Iris pigment epithelial cell (primary cell): ENCODE measurements at regions not wholly inside any gene's neighbourhood (a gene's known extent, or its start where the extent isn't known, plus 50 kb on each side); places are given as distances from the start of the nearest gene placed in this dataset.

Experiments
- DNase-seq: peaks from one replicate; pipeline ENCODE4 v3.0.0-alpha.2; 2011; ENCODE audit warnings: low read depth

DNA sequence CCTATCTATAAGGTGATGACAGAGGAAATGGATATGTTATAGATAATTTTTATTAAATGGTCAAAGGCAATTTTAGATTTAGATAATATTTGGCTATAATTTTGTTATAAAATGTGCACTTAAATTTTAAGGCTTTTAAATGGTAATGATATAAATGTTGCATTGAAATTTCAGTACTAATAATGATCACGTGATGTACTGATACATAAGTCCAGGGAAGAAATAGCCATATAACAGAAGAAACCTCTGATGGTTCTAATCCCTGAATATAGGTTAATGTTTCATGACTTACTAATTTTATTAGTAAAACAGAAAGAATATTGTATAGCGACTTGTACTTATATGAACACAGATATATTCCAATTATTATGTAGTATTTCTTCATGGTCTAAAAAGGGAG is 211.9 kb downstream of the SOCS6 start:
- no peak for DNase-seq

DNA sequence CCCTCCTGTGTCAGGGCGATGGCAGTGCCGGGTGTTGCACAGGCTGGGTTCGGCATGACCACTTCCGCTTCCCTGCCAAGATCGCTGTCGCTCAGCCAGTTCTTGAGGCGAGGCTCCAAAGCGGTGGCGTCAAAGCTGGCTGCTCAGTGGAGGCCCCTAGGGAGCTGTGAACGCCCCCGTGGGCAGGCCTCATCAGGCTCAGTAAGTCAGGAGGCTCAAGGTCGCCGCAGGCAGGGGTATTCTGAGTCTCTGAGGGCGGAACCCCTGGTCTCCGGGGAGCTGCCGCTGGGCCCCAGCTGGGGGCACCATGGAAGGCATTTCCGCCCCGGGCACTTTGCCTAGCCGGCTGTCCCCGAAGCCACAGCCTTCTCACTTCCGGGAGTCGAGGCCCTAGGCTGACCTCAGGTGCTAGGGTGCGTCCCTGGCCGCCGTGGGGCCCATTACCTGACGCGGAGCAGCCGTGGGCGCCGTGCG is 210.4 kb downstream of the SOCS6 start:
- no peak for DNase-seq

DNA sequence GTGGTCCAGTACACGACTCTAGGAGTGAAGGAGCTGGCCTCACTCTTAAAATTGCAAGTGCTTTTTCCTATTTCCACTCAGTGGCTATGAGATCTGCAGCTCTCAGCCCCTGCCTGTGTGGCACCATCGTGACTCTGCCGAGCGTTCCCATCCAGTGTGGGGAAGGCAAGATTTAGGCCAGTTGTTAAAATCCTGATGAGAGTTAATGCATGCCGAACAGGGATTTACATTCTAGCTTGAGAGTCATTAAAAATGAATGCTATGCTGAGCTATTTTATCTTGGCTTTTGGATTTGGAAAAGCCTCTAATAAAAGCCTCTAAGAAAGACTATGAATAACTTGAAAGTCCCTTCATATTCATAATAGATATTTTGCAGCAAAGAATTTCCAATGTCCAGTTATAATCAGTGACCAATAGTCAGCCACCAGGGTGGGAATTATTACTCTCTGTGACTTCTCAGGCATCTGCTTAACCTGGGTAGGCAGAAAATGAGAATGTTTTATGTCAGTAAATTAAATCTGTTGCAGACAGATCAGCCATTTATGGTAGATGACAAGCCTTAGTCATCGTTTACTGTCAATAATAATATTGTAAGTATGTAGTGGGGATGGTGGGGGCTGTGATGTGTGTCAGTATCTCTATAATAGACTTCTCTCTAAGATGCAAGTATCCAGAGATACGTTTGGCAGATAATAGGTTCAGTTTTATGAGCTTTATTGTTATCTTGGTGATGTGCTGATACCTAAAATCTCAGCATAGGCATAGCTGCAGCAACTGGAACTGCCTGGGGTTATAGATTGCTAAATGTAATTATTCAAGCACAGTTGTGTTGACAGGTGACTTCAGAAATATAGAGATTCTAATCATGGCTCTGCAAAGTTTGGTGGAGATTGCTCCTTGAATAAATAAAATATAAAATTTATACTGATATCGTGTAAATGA is 207.8 kb downstream of the SOCS6 start:
- no peak for DNase-seq

DNA sequence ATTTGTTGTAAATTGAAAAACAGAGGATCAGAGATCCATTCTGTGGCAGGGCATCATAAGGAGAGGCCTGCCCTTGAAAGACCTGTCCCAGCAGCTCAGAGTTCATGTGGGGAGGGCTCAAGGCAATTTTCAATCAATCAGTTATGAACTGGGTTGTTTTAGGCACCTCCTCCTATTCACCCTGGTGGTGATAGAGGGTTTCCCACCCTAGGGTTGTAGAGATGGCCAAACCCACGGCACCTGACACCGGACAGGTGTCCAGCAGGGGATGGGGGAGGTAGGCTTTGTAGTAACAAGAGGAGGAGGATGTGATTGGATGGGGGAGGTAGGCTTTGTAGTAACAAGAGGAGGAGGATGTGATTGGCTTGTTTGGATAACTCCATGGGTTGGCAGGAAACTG is 205.7 kb downstream of the SOCS6 start:
- no peak for DNase-seq

DNA sequence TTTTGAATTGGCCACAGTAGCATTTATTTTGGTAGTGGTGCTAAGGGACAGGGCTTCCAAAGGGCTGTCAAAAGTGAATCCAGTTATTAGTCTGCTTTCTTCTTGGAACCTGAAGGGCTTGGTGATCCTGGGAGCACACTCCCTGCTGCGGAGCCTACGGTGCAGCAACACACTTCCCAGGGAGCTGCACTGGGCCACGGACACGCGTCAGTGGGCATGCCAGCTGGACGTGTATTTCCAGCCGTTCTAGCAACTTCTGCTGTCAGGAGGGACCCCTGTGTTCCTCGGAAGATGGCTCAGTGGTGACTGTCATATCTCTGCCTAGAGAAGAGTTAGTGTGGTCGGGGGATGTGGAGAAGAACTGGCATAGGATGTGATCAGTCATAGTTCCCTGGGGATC is 204.6 kb downstream of the SOCS6 start:
- no peak for DNase-seq

DNA sequence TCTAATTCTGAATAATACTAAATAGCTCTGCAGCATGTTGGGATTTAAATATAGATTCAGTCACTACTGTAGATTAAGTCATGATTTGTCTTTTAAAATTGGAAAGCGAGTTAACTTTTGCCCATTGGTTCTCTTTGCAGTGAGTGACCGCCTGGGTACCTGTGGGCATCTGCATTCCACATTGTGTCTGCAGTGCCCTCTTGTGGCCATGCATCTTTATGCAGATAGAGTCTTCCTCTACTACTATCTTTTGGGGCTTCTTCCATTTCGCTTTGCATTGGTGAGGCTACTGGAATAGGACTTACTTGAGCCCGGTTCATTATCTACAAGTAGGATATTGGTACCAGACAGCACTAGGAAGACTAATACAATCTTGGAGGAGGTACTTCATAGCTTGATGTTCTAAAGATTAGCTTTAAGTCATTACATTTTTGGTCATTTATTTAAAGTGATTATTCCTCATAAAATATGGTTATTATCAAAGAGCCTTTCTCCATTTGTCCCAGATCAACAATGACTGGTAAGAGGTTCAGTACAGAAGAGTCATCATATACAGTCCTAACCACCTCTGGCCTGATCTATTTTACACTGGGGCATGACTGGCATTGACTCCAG is 203.0 kb downstream of the SOCS6 start:
- DNase-seq = peak; percentile 34

DNA sequence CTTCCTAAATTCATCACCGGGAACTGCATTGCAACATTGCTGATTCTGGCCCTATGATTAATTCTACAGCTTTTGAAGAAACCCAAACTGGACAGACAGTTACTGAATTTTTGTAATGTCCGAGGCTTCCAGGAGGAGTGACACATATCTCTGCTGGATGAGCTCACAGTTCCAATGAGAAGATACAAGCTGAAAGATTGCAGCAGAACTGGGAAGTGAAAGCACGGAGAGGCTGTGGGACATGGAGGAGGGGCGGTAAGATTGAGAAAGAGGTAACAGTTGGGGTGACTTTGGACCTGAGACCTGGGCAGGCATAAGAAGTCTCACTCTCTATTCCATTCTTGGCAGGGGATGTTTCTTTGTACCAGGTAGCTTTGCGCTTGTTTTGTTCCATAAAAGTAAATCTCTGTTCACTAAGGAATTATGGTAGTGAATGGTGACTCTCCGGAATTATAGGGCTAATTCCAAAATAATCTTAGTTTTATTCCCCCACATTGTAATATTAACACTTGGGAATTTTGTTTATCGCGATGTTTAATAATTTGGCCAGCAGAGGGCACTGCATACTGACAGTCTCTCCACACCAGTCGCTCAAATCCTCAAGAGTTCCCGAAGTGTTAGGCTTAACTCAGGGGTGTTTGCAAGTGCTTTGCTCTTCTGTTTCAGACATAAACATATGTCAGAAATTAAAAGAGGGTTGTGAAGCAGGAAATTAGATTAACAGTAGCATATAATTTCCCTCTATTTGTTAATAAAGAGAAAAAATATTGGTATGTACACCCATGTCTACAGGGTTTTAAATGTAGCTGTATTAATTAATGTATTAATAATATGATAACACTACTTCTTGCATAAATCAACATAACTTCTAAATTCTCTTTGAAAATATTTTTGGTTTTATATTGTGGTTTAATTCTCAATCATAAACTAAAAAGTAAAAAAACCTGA is 201.4 kb downstream of the SOCS6 start:
- DNase-seq = peak; percentile 66

DNA sequence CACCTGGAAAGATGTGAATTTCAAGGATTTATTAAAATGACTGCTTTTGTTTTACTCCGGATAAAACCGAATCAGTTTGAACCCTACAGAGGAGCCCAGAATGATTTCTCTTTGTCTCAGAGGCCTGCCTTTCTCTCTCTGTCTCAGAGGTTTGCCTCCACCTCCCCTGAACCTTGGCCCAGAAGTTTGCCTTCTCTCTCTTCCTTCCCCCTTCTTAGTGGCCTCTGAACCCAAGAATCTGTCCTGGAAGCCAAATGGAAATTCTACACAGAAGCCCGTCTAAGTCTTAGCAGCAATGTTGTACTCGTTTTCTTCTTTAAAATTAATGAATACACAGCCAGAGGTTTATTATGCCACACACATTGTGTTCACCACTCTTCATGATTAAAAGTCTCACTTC is 200.7 kb downstream of the SOCS6 start:
- DNase-seq = no peak

DNA sequence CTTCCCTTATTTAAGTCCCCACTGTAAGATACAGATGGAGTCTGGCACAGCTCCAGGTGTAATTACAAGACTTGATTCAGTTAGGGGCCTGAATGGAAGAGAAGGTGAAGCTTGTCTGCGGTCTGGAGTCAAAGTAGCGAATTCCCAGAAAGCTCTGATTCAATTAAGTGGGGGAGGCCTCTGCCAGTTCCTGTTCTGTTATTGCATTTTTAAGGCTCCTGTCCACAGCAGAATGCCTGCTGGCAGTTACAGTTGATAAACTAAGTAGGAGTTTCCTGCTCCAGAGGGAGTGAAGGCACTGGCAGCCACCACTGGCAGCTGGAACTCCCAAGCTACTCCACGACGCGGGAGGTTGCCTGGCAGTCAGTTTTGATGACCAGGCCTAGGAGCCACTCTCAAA is 181.1 kb downstream of the SOCS6 start:
- peak; percentile 12 for DNase-seq

DNA sequence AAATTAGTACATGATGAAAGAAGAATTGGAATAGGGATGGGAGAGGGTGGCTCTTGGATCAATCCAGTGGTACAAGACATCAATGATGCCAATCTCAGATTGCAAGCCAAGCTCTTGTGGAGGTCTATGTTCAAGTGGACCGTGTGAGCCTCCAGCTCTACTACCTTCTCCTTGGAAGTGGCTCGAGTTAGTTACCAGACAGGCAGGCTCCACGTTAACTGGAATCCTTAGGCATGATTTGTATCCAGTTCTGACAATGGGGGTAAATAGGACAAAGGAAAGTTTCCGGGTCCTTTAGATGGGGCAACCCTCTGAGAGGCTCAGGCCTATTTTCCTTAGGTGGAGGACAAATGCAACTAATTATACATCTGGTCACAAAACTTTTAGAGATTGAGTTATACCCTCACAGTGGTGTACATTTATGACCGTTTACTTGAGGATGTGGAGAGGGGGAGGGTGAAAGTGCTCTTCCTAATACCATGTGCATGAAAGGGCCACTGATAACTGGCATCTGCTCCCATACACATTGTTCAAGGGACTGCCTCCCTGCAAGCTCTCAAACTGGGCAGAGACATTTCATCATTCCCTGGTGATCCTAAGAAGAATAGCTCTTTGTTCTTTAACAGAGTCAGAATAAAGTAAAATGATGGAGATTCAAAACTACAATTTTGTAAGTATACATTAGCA is 180.2 kb downstream of the SOCS6 start:
- no peak for DNase-seq

DNA sequence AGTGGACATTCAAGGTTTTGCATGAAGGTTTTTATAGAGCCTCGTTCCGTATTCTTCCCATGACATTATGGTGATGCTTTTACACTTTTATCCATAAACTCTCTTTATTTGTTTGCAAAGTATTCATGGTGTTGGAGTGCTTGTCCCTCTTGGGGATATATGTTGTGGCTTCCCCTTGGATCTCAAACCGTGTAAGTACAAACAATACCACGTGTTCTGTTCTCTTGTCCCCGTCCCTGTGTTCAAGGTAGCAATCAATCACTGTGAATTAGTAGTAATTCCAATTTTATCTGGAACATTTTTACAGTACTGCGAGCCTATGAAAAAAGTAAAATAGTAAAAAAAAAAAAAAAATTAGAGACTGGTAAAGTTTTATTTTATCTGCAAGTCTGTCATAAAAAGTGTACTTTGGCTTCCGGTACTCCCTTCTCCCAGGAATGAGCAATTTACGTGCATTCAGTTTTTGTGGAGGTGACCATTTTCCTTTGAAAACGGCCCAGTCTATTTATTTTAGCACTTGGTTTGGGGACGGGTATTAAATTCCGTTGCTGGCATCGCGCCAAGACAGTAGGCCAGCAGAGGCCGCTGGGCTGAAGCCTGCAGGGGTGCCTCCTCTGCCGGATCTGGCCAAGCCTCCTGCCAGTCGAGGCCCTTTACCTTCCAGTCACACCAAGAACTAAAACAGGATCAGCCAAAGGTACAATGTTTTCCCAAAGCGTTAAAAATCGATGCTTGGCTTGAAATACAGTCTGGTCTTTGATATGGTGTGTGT is 175.7 kb downstream of the SOCS6 start:
- peak; percentile 65 for DNase-seq

DNA sequence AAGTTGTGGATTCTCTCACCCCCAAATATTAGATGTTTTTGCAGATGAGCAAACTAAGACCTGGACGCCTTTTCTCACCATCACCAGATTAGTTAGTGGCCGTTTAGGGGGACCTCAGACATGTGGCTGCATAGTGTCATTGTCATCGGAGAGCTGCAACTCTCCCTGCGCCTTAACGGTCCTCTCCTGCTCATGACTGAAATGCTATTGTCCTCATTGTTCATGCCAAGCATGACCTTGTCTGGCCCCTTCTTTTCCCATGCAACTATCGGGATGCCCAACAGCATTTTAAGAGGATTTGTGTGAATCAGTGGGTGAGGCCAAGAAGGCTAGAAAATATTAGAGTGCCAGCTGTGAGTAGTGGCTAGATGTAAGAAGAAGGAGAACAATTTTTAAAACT is 174.2 kb downstream of the SOCS6 start:
- DNase-seq = no peak

DNA sequence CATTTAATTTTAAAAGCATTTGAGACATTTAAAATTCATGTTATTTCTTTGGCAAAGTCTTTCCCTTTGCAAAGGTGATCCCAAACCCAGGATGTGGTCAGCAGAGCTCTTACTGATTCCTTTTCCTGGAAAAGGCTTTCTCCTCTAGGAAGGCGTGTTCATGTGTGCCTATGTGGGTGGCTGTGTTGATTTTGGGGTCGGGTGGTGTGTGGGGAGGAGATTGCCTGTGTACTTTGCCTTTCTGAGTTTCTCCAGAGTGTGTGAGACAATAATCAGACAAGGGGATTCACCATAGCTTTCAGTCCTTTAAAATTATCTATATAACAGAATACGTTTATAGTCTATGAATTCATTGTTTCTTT is 173.2 kb downstream of the SOCS6 start:
- no peak for DNase-seq

DNA sequence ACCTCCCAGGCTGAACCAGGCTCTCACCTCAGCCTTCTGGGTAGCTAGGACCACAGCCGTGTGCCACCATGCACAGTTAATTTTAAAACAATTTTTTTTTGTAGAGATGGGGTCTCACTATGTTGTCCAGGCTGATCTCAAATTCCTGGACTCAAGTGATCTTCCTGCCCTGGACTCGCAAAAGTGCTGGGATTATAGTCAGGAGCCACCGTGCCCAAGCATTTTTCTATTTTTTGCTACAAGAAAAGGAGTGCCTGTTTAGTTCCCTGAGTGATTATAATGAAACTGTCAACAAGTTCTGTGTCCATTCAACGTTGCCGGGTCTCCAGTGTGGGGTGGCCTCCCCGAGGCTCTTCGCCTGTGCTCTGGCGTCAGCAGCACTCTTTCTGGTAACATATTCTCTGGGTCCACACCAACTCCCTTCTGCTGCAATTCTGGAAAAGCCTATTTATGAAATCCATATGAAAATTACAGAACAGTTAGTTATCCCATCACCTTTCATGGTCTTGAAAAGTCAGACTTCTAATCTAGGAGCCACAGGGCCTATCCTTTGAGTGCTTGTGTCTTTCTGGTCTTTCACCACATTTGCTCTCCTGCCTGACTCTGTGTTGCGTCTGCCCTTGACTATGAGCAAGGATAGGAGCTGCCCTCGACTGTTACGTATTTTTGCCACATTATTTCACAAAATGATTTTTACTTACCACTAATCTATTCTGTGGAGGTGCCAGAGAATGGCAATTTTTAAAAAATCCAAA is 172.7 kb downstream of the SOCS6 start:
- no peak for DNase-seq

DNA sequence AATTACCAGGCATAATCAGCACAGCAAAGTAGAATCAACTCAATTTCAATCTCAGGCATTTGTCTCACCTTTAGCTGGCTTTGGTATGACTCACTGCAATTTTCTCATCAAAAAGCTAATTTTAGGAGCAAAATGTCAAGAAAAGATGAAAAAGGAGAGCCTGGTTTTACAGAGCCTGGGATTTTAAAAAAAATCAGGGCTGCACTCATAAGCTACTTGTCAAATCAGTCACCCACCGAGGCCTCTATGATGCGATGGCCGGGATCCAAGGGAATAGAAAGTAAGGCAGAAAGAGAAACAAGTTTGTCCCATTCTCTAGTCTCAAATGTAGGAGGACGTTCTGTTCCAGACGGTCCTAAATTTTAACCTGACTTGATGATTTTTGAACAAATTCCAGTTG is 170.9 kb downstream of the SOCS6 start:
- no peak for DNase-seq

DNA sequence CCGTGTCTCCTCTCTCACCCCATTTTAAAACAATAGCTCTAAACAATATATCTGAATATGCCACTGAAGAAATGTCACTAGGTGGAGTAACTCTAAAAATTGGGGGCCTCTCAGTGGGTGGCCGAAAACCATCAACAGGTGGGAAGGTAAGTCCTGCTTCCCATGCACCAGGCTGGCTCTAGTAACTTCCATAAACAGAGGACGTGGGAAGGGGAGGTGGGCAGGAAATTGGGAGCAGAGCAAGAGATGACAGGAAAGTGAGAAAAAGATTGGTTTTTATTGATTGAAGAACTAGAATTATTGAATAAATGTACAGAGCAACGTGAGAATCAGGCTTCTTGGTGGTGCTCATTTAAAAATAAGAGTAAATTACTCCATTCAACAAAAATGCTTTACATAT is 170.4 kb downstream of the SOCS6 start:
- no peak for DNase-seq

DNA sequence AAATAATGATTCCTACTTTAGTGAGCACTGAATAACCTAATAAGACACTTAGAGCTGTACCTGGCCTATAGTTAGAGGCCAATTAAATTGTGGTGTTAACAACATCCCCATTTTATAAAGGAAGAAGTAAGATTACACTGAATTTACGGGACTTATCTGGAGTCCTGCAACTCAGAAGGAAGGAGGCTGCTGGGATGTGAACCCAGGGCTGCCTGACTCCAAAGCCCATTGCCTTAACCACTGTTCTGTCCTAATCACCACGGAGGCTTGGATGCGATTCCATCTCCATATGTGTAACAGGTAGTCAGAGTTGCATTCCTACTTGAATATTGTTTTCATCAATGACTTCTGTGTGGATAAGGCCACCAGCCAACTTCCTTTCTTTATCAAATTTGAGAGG is 168.9 kb downstream of the SOCS6 start:
- DNase-seq = no peak

DNA sequence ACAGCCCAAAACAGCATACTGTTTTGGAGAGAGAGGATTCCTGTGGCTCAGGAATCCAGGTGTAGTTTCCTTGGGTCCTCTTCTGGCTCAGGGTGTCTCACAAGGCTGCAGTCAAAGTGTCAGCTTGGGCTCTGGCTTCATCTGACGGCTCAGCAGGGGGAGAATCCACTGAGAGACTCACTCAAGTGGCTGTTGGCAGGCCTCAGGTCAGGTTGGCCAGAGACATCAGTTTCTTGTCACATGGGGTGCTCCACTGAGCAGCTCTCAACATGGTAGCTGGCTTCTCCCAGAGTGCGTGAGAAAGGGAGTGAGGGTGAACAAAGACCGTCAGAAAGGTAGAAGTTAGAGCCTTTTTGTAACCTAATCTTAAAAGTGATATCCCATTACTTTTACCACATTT is 168.4 kb downstream of the SOCS6 start:
- DNase-seq = no peak

DNA sequence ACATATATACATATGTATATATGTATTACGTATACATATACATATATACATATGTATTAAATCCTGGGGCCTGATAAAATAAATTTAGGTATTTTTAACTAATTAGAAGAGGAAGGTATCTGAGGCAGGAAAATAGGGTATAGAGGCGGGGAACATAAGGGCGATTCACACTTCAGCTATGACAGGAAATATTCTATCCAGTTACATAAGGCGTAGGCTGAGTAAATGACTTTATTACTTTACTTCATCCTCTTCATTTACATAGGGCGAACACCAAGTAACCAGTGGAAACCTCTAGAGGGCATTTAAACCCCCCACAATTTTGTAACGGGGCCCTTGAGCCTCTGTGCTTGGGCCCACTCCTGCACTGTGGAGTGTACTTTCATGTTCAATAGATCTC is 167.5 kb downstream of the SOCS6 start:
- DNase-seq = no peak

DNA sequence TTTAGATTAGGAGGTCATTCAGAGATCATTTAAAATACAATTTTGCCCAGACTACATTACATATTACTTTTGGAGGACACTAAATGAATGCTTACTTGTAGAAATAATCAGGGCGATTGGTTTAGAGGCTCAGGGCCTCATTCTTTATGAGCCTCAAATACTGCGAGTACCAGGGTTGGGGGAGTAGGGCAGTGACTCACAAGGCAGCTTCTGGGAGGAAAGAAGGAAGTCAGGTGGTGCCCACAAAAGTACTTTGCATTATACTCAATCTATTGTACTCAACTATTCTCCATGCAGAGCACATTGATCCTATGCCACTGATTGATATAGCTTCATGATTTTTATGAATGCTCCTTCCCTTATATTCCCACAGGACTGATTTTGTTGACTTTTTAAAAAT is 166.9 kb downstream of the SOCS6 start:
- no peak for DNase-seq
